Fibroblast of the aortic adventitia (primary cell): ENCODE measurements at regions not wholly inside any gene's neighbourhood (a gene's known extent, or its start where the extent isn't known, plus 50 kb on each side); places are given as distances from the start of the nearest gene placed in this dataset.
A peak's percentile ranks its signal among the peaks of the same experiment; 100 is the strongest.
"Not testable (repeated sequence)": the region's sequence is repeated elsewhere in the genome, so short reads cannot be mapped to it uniquely, and the experiment has no call there.

Source experiments
- DNase-seq: peaks from one replicate; pipeline ENCODE4 v3.0.0-alpha.2; 2010; ENCODE audit warnings: low read depth
- H3K4me3 ChIP-seq: 2 replicates; pipeline ENCODE4 v1.5.1; 2011; ENCODE audit warnings: low read depth, mild to moderate bottlenecking, control low read depth, low read length, moderate library complexity
- TF ChIP-seq, protein P1 (sequence below): IDR thresholded peaks from 2 replicates; pipeline ENCODE4 v1.5.1; 2011; ENCODE audit warnings: mild to moderate bottlenecking, low read length, control low read depth, inconsistent platforms; ENCODE audit not compliant: insufficient read depth

GRCh38 chr11:81570669-81571068 is 1163.0 kb downstream of the FAM181B start:
- DNase-seq, result no peak
- H3K4me3 ChIP-seq, result no peak overlapping the region
- TF ChIP-seq, protein P1, sequence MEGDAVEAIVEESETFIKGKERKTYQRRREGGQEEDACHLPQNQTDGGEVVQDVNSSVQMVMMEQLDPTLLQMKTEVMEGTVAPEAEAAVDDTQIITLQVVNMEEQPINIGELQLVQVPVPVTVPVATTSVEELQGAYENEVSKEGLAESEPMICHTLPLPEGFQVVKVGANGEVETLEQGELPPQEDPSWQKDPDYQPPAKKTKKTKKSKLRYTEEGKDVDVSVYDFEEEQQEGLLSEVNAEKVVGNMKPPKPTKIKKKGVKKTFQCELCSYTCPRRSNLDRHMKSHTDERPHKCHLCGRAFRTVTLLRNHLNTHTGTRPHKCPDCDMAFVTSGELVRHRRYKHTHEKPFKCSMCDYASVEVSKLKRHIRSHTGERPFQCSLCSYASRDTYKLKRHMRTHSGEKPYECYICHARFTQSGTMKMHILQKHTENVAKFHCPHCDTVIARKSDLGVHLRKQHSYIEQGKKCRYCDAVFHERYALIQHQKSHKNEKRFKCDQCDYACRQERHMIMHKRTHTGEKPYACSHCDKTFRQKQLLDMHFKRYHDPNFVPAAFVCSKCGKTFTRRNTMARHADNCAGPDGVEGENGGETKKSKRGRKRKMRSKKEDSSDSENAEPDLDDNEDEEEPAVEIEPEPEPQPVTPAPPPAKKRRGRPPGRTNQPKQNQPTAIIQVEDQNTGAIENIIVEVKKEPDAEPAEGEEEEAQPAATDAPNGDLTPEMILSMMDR, result no peak

GRCh38 chr11:81569999-81570398 is 1163.7 kb downstream of the FAM181B start:
- no peak for DNase-seq
- TF ChIP-seq, protein P1, result no peak
- H3K4me3 ChIP-seq, result no peak overlapping the region

- no peak for DNase-seq
- TF ChIP-seq, protein P1, result no peak
- H3K4me3 ChIP-seq, result no peak overlapping the region
Observed at GRCh38 chr11:81568918-81569317, 1164.7 kb downstream of the FAM181B start.

- TF ChIP-seq, protein P1, result no peak
- H3K4me3 ChIP-seq, result no peak overlapping the region
- no peak for DNase-seq
Observed at GRCh38 chr11:81548123-81548522, 1185.5 kb downstream of the FAM181B start.

GRCh38 chr11:81539806-81540205 is 1193.9 kb downstream of the FAM181B start:
- H3K4me3 ChIP-seq, DNase-seq: not testable (repeated sequence)

DNA sequence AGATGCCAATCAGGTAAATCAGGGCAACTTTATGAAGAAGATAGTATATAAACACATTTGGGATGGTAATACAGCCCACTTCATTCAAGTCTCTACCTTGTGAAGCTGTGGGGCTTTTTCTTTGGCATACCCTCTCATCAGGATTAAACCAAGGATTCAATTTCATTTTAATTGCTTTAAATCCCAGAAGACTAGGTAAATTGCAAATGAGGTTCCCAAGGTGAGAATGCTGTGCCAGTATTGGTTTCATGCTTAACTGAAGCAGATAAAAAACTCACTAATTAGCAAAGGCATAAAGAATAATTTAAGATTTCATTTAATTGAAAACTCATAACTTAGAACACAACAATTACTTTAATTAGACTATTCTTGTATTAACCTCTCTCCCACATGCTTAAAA is 1218.1 kb downstream of the FAM181B start:
- DNase-seq, result no peak
- no peak overlapping the region for H3K4me3 ChIP-seq
- TF ChIP-seq, protein P1, result no peak

GRCh38 chr11:81497202-81497804 is 1236.4 kb downstream of the FAM181B start:
- no peak overlapping the region for H3K4me3 ChIP-seq
- TF ChIP-seq, protein P1, result peak; percentile 43
- DNase-seq, result peak; percentile 20
